Dendritic cell treated with granulocyte-macrophage colony-stimulating factor and Interleukin-4, amounts not matched to agents 40 ng/mL and 50 ng/mL, for 4 days (primary cell): ENCODE measurements at regions not wholly inside any gene's neighbourhood (a gene's known extent, or its start where the extent isn't known, plus 50 kb on each side); places are given as distances from the start of the nearest gene placed in this dataset.
"Not testable (repeated sequence)": the region's sequence is repeated elsewhere in the genome, so short reads cannot be mapped to it uniquely, and the experiment has no call there.

ENCODE experiments used
- H3K27ac Mint-ChIP-seq: one replicate; pipeline ENCODE4 v1.8.0; 2022; ENCODE audit warnings: mild to moderate bottlenecking, mixed read lengths
- H3K27me3 Mint-ChIP-seq: one replicate; pipeline ENCODE4 v1.8.0; 2022; ENCODE audit warnings: mild to moderate bottlenecking, mixed read lengths
- H3K36me3 Mint-ChIP-seq: one replicate; pipeline ENCODE4 v1.8.0; 2022; ENCODE audit warnings: low read depth, mixed read lengths
- H3K4me1 Mint-ChIP-seq: one replicate; pipeline ENCODE4 v1.8.0; 2022; ENCODE audit warnings: low read depth, mixed read lengths
- H3K4me3 Mint-ChIP-seq: one replicate; pipeline ENCODE4 v1.8.0; 2022; ENCODE audit warnings: mild to moderate bottlenecking, moderate library complexity, mixed read lengths
- H3K9me3 Mint-ChIP-seq: one replicate; pipeline ENCODE4 v1.8.0; 2022; ENCODE audit warnings: mixed read lengths
- intact Hi-C: fragments of 100-400 bp; cut with micrococcal nuclease; formaldehyde crosslinking; loops from one replicate; pipeline ENCODE4 v1.15.0; 2022

- H3K4me1 Mint-ChIP-seq, H3K27me3 Mint-ChIP-seq, H3K4me3 Mint-ChIP-seq, H3K27ac Mint-ChIP-seq, intact Hi-C loops, H3K36me3 Mint-ChIP-seq: not testable (repeated sequence)
- peaks cover 17% of the 10 kb centered on the region for H3K9me3 Mint-ChIP-seq
These were observed 63.7 kb upstream of the CDH2 start for GRCh38 chr18:28240626-28241025.

- Mint-ChIP-seq H3K27ac (no peak overlapping the region), H3K4me1 (no peaks in the 10 kb centered on the region), H3K36me3 (no peaks in the 10 kb centered on the region), H3K9me3 (peaks cover 13% of the 10 kb centered on the region), H3K27me3 (no peaks in the 10 kb centered on the region), H3K4me3 (no peak overlapping the region)
- intact Hi-C loops, result no loop called here
These were observed 59.6 kb upstream of the CDH2 start for GRCh38 chr18:28236487-28236886.
